Panc1 (cell line): ENCODE measurements at regions not wholly inside any gene's neighbourhood (a gene's known extent, or its start where the extent isn't known, plus 50 kb on each side); places are given as distances from the start of the nearest gene placed in this dataset.

Experiments
- ATAC-seq: fragments of 200-7000 bp; cut with Tn5 transposase; 2 replicates; pipeline ENCODE4 v1.9.1; 2020; ENCODE audit warnings: mild to moderate bottlenecking, moderate library complexity
- BruUV-seq: library from RNA; stranded (reverse); fragments of 400-500 nt; replicated peaks from 2 replicates; lab custom pipeline; 2021; lab: Mats Ljungman, UMichigan
- CTCF ChIA-PET: fragments of 300-600 bp; sonication (Branson Sonifier 250); formaldehyde crosslinking; loops from one replicate; lab custom pipeline; 2022; ENCODE audit warnings: antibody characterized with exemption; lab: Charles Lee
- POLR2A ChIA-PET: fragments of 300-600 bp; sonication (Branson Sonifier 250); formaldehyde crosslinking; loops from one replicate; lab custom pipeline; 2022; ENCODE audit warnings: antibody characterized with exemption; lab: Charles Lee
- DNase-seq: peaks from one replicate; pipeline ENCODE4 v3.0.0-alpha.2; 2010; ENCODE audit warnings: low read depth, low spot score
- H3K27ac ChIP-seq: 2 replicates; pipeline ENCODE4 v1.5.1; 2011; ENCODE audit warnings: mild to moderate bottlenecking, low read length, inconsistent platforms
- H3K27me3 ChIP-seq: fragments of 200-500 bp; sonication (Bioruptor generic); 2 replicates; pipeline ENCODE4 v1.6.0; 2014; ENCODE audit warnings: low read length, inconsistent platforms; ENCODE audit not compliant: control insufficient read depth, insufficient read depth
- H3K36me3 ChIP-seq: fragments of 200-500 bp; sonication (Bioruptor generic); 2 replicates; pipeline ENCODE4 v1.5.1; 2014; ENCODE audit warnings: inconsistent platforms, mild to moderate bottlenecking, low read length, moderate library complexity; ENCODE audit not compliant: control insufficient read depth, insufficient read depth
- H3K4me1 ChIP-seq: 2 replicates; pipeline ENCODE4 v1.5.1; 2011; ENCODE audit warnings: inconsistent platforms, mild to moderate bottlenecking, low read length, moderate library complexity; ENCODE audit not compliant: control insufficient read depth, insufficient read depth
- H3K4me3 ChIP-seq, 2 experiments: 2 replicates each; pipeline ENCODE4 v1.5.1; 2011 to 2012; ENCODE audit warnings: low read depth in 2 of 2, low read length in 2 of 2, mild to moderate bottlenecking in 2 of 2, inconsistent platforms in 1 of 2, moderate library complexity in 1 of 2
- H3K9me3 ChIP-seq: fragments of 200-500 bp; sonication (Bioruptor generic); 2 replicates; pipeline ENCODE4 v1.5.1; 2014; ENCODE audit warnings: low read depth, mild to moderate bottlenecking, inconsistent platforms, low read length, moderate library complexity; ENCODE audit not compliant: control insufficient read depth, insufficient read depth
- CTCF ChIP-seq: fragments of 450-650 bp; IDR thresholded peaks from 2 replicates; pipeline ENCODE4 v1.5.1; 2017; ENCODE audit warnings: mild to moderate bottlenecking
- POLR2AphosphoS5 ChIP-seq: IDR thresholded peaks from 2 replicates; pipeline ENCODE4 v1.6.1; 2012; ENCODE audit warnings: mild to moderate bottlenecking, low read depth, low read length, moderate library complexity
- REST ChIP-seq, 2 experiments: IDR thresholded peaks; 2 replicates each; pipeline ENCODE4 v1.6.1; 2011 to 2012; ENCODE audit warnings: low read depth in 2 of 2, control low read depth in 1 of 2, low read length in 1 of 2, mild to moderate bottlenecking in 1 of 2, moderate library complexity in 1 of 2; ENCODE audit not compliant: insufficient read depth in 1 of 2
- SIN3A ChIP-seq: IDR thresholded peaks from 2 replicates; pipeline ENCODE4 v1.6.1; 2012; ENCODE audit warnings: low read depth, mild to moderate bottlenecking, low read length, moderate library complexity, borderline replicate concordance; ENCODE audit not compliant: insufficient read depth
- TCF7L2 ChIP-seq: IDR thresholded peaks from 2 replicates; pipeline ENCODE4 v1.6.1; 2011; ENCODE audit warnings: mild to moderate bottlenecking, low read depth, low read length, inconsistent platforms
- in situ Hi-C: cut with HindIII; loops from 2 replicates; pipeline ENCODE4 v1.10.0; 2016; ENCODE audit warnings: low sequenced_read_pairs, low pct_unique_long_range_greater_than_20kb
- intact Hi-C: fragments of 100-400 bp; cut with micrococcal nuclease; formaldehyde crosslinking; loops from one replicate; pipeline ENCODE4 v1.10.0; 2022; ENCODE audit not compliant: unreplicated experiment

- intact Hi-C loops, result no loop called here
- H3K4me3 ChIP-seq, result no peak overlapping the region
- no peaks in the 10 kb centered on the region for H3K4me1 ChIP-seq
- no peak overlapping the region for H3K27ac ChIP-seq
- no peaks in the 10 kb centered on the region for H3K36me3 ChIP-seq
- POLR2A ChIA-PET, result no interaction called here
- no TSS peak for BruUV-seq
- H3K27me3 ChIP-seq, result no peaks in the 10 kb centered on the region; the same call in 1 of the 2 replicates
- TF ChIP-seq TCF7L2 (no peak), CTCF (no peak), POLR2AphosphoS5 (no peak)
- no peaks in the 10 kb centered on the region for H3K9me3 ChIP-seq
- in situ Hi-C loops, result no loop called here
- ATAC-seq (no peak), DNase-seq (no peak)
- CTCF ChIA-PET, result interaction anchor here (0.7 kb wide), 1 partner anchor 41 kb away, joined by 3 read pairs; no protein-coding TSS in a partner anchor
Measured at GRCh38 chr6:169965657-169966311, 214.4 kb downstream of the ERMARD start.

GRCh38 chr6:169965239-169965638, 213.8 kb downstream of the ERMARD start:
- ChIA-PET POLR2A (no interaction called here), CTCF (interaction anchor here (1.2 kb wide), 1 partner anchor 133 kb away, joined by 3 read pairs; no protein-coding TSS in a partner anchor)
- intact Hi-C loops (no loop called here), in situ Hi-C loops (no loop called here)
- TF ChIP-seq SIN3A (no peak), POLR2AphosphoS5 (no peak), TCF7L2 (no peak), CTCF (no peak), REST (IDR thresholded peaks at IDR 0.05; ENCODE audit: insufficient read depth in 1 of 2, low read depth in 2 of 2, low read length in 1 of 2) (no peak)
- Histone ChIP-seq H3K4me3 (no peak overlapping the region), H3K4me1 (no peaks in the 10 kb centered on the region), H3K27me3 (no peaks in the 10 kb centered on the region; the same call in 1 of the 2 replicates), H3K9me3 (no peaks in the 10 kb centered on the region), H3K27ac (no peak overlapping the region), H3K36me3 (no peaks in the 10 kb centered on the region)
- DNase-seq, result no peak
- no TSS peak for BruUV-seq
- no peak for ATAC-seq
